ENCODE measurements at regions not wholly inside any gene's neighbourhood (a gene's known extent, or its start where the extent isn't known, plus 50 kb on each side); places are given as distances from the start of the nearest gene placed in this dataset.

- TF ChIP-seq POLR2AphosphoS5 (IDR thresholded peaks at IDR 0.05) (no peak), CTCF (IDR thresholded peaks at IDR 0.05) (no peak), POLR2A (IDR thresholded peaks at IDR 0.05) (no peak), EP300 (IDR thresholded peaks at IDR 0.05) (no peak)
These were observed 199.1 kb upstream of the MPDZ start for GRCh38 chr9:13478639-13479038.

All from gastroesophageal sphincter (tissue), 3 donors.